GM19463 (cell line): ENCODE measurements at regions not wholly inside any gene's neighbourhood (a gene's known extent, or its start where the extent isn't known, plus 50 kb on each side); places are given as distances from the start of the nearest gene placed in this dataset.
"Not testable (repeated sequence)": the region's sequence is repeated elsewhere in the genome, so short reads cannot be mapped to it uniquely, and the experiment has no call there.

Source experiments
- ATAC-seq: cut with Tn5 transposase; IDR thresholded peaks from one replicate; pipeline ENCODE4 v1.9.1; 2021; ENCODE audit warnings: mild to moderate bottlenecking, moderate library complexity; ENCODE audit not compliant: unreplicated experiment

- ATAC-seq: no peak
Measured at GRCh38 chr5:120913396-120913795, 449.3 kb downstream of the PRR16 start.

- no peak for ATAC-seq
Measured at GRCh38 chr5:120917214-120917758, 453.2 kb downstream of the PRR16 start.

GRCh38 chr5:120919017-120919416, 454.9 kb downstream of the PRR16 start:
- ATAC-seq: no peak

- ATAC-seq: no peak
Measured at GRCh38 chr5:120923026-120923425, 458.9 kb downstream of the PRR16 start.

GRCh38 chr5:120926471-120926870, 462.4 kb downstream of the PRR16 start:
- no peak for ATAC-seq

- ATAC-seq: no peak
Measured at GRCh38 chr5:120927950-120928530, 463.9 kb downstream of the PRR16 start.

GRCh38 chr5:120932480-120932879, 468.4 kb downstream of the PRR16 start:
- ATAC-seq: no peak

- no peak for ATAC-seq
Measured at GRCh38 chr5:120934031-120934430, 469.9 kb downstream of the PRR16 start.

GRCh38 chr5:120936652-120937051, 472.6 kb downstream of the PRR16 start:
- ATAC-seq: no peak

GRCh38 chr5:120938604-120939003, 474.5 kb downstream of the PRR16 start:
- ATAC-seq: no peak

- no peak for ATAC-seq
Measured at GRCh38 chr5:120942596-120943350, 478.7 kb downstream of the PRR16 start.

GRCh38 chr5:120949596-120949995, 485.5 kb downstream of the PRR16 start:
- ATAC-seq: not testable (repeated sequence)

GRCh38 chr5:120953445-120953844, 489.3 kb downstream of the PRR16 start:
- not testable (repeated sequence) for ATAC-seq

GRCh38 chr5:120954255-120954654, 490.2 kb downstream of the PRR16 start:
- ATAC-seq: no peak

GRCh38 chr5:120955795-120956194, 491.7 kb downstream of the PRR16 start:
- no peak for ATAC-seq

GRCh38 chr5:120958877-120959485, 494.9 kb downstream of the PRR16 start:
- no peak for ATAC-seq

GRCh38 chr5:120960510-120960909, 496.4 kb downstream of the PRR16 start:
- no peak for ATAC-seq

GRCh38 chr5:120967366-120967765, 503.3 kb downstream of the PRR16 start:
- no peak for ATAC-seq

GRCh38 chr5:120974690-120975089, 510.6 kb downstream of the PRR16 start:
- ATAC-seq: no peak

GRCh38 chr5:120982351-120982750, 518.3 kb downstream of the PRR16 start:
- no peak for ATAC-seq

GRCh38 chr5:120985526-120985925, 521.4 kb downstream of the PRR16 start:
- no peak for ATAC-seq

- no peak for ATAC-seq
Measured at GRCh38 chr5:120988491-120988890, 524.4 kb downstream of the PRR16 start.
